ENCODE measurements at regions not wholly inside any gene's neighbourhood (a gene's known extent, or its start where the extent isn't known, plus 50 kb on each side); places are given as distances from the start of the nearest gene placed in this dataset.

- TF ChIP-seq CTCF (IDR thresholded peaks at IDR 0.05 in 8 of 11, conservative IDR thresholded peaks at IDR 0.05 in 3 of 11) (no peak), POLR2A (IDR thresholded peaks at IDR 0.05) (no peak)
Measured at GRCh38 chr11:96752221-96752620, 362.4 kb downstream of the JRKL start.
